ENCODE measurements at regions not wholly inside any gene's neighbourhood (a gene's known extent, or its start where the extent isn't known, plus 50 kb on each side); places are given as distances from the start of the nearest gene placed in this dataset.

DNA sequence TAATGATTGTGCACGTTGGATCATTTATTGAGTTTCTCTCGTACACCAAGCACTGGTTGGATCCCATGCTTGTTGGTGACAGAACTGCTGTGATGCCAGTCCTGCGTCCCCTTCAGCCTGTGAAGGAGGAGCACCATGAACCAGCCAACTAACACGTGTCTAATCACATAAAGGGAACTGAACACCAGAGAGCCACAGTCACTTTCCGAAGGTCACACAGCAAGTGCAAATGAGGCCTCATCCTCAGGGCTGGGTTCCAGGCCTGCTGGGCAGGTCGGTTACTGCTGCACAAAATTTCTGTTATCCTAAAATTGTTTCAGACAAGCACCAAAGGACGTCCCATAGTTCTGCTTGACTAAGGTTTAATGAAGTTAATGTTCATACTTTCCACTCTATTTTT lies 332.0 kb upstream of the ZNF32 start:
- TF ChIP-seq, protein P1, sequence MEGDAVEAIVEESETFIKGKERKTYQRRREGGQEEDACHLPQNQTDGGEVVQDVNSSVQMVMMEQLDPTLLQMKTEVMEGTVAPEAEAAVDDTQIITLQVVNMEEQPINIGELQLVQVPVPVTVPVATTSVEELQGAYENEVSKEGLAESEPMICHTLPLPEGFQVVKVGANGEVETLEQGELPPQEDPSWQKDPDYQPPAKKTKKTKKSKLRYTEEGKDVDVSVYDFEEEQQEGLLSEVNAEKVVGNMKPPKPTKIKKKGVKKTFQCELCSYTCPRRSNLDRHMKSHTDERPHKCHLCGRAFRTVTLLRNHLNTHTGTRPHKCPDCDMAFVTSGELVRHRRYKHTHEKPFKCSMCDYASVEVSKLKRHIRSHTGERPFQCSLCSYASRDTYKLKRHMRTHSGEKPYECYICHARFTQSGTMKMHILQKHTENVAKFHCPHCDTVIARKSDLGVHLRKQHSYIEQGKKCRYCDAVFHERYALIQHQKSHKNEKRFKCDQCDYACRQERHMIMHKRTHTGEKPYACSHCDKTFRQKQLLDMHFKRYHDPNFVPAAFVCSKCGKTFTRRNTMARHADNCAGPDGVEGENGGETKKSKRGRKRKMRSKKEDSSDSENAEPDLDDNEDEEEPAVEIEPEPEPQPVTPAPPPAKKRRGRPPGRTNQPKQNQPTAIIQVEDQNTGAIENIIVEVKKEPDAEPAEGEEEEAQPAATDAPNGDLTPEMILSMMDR (IDR thresholded peaks at IDR 0.05; ENCODE audit: low read depth, low read length, missing input control) = no peak
- TF ChIP-seq, protein P2, sequence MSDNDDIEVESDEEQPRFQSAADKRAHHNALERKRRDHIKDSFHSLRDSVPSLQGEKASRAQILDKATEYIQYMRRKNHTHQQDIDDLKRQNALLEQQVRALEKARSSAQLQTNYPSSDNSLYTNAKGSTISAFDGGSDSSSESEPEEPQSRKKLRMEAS (IDR thresholded peaks at IDR 0.05) = no peak
- TF ChIP-seq HNF4G (IDR thresholded peaks at IDR 0.05) (no peak), NR2F2 (IDR thresholded peaks at IDR 0.05) (no peak), RAD21 (IDR thresholded peaks at IDR 0.05) (no peak)

All from liver (tissue), 3 donors.